ENCODE measurements at regions not wholly inside any gene's neighbourhood (a gene's known extent, or its start where the extent isn't known, plus 50 kb on each side); places are given as distances from the start of the nearest gene placed in this dataset.

DNA sequence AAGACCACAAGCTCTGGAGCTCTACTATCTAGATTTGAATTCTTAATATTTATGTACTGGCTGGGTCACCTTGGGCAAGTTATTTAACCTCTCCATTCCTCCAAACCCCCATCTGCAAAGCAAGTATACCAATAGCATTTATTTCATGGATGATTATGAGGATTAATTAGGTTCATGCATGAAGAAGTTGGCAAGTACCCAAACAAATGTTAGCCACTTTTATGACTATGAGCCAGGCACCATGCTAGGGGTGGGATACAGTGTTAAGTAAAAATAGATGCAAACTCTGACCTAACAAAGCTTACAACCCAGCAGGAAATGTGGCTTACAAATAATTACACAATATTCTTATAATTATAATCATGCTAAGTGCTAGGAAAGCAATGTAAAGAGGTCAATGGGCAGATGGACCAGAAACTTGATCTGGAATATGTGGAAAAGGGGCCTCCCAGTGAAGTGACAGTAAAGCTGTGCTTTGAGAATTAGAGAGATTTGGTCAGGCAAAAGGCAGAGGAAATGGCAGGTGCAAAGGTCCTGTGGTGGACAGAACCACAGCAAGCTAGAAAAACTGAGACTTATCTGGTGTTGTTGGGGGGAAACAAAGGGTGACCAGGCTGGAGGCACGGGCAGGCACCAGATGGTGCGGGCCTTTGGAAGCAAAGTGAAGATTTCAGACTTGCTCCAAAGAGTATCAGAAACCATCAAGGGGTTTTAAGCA, 525.2 kb upstream of the TRPC7 start:
- H3K9me3 ChIP-seq (ENCODE audit: low read depth): no peaks in the 10 kb centered on the region
- H3K27ac ChIP-seq: peak overlapping the region; percentile 79
- Mint-ChIP-seq H3K4me1 (peaks cover 18% of the 10 kb centered on the region), H3K9me3 (no peaks in the 10 kb centered on the region), H3K27me3 (ENCODE audit: insufficient read depth, low read depth) (no peaks in the 10 kb centered on the region), H3K36me3 (no peaks in the 10 kb centered on the region), H3K4me3 (no peak overlapping the region), H3K27ac (peak overlapping the region; percentile 93)
- H2AFZ ChIP-seq (replicated peaks): peak overlapping the region; percentile 74
- peaks cover 25% of the 10 kb centered on the region for H3F3A ChIP-seq (ENCODE audit: low read depth)
- TF ChIP-seq, protein P1, sequence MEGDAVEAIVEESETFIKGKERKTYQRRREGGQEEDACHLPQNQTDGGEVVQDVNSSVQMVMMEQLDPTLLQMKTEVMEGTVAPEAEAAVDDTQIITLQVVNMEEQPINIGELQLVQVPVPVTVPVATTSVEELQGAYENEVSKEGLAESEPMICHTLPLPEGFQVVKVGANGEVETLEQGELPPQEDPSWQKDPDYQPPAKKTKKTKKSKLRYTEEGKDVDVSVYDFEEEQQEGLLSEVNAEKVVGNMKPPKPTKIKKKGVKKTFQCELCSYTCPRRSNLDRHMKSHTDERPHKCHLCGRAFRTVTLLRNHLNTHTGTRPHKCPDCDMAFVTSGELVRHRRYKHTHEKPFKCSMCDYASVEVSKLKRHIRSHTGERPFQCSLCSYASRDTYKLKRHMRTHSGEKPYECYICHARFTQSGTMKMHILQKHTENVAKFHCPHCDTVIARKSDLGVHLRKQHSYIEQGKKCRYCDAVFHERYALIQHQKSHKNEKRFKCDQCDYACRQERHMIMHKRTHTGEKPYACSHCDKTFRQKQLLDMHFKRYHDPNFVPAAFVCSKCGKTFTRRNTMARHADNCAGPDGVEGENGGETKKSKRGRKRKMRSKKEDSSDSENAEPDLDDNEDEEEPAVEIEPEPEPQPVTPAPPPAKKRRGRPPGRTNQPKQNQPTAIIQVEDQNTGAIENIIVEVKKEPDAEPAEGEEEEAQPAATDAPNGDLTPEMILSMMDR (IDR thresholded peaks at IDR 0.05): no peak
- TF ChIP-seq EZH2 (IDR thresholded peaks at IDR 0.05) (no peak), EZH2phosphoT487 (IDR thresholded peaks at IDR 0.05) (peak; percentile 29)
- no peaks in the 10 kb centered on the region for H3K27me3 ChIP-seq
- H3K4me2 ChIP-seq: no peak overlapping the region
- no peaks in the 10 kb centered on the region for H3K79me2 ChIP-seq (ENCODE audit: low read depth)
- DNase-seq (ENCODE audit: low spot score): no peak
- no peaks in the 10 kb centered on the region for H3K36me3 ChIP-seq
- H3K9ac ChIP-seq: no peak overlapping the region
- no peak overlapping the region for H3K4me3 ChIP-seq
- no peaks in the 10 kb centered on the region for H4K20me1 ChIP-seq (ENCODE audit: low read depth)
- peaks cover 16% of the 10 kb centered on the region for H3K4me1 ChIP-seq

GRCh38 chr5:136886608-136887007, 521.3 kb upstream of the TRPC7 start:
- Mint-ChIP-seq H3K9me3 (peaks cover 2% of the 10 kb centered on the region), H3K4me3 (no peak overlapping the region), H3K27me3 (ENCODE audit: insufficient read depth, low read depth) (peaks cover 2% of the 10 kb centered on the region)

DNA sequence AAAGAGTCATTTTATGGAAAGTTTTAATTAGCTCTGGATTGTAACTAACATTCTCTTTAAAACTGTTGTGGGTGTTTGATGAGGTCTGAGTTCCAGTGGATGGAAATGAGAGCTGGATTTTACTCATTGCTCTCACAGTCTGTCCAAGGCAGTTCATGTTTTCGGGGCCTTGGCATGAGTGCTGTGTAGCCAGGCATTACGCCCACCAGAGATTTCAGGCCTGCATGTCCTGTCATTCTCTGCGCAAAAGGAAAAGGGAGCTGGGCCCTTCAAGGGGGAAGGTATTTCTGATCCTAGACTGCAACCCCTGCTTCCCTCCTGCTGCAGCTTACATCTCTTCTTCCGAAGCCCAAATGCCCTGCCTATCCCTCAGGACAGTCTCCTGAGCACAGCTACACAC, 499.6 kb upstream of the TRPC7 start:
- H4K20me1 ChIP-seq (ENCODE audit: low read depth): no peaks in the 10 kb centered on the region
- H3K27me3 ChIP-seq: no peaks in the 10 kb centered on the region
- DNase-seq (ENCODE audit: low spot score): no peak
- Mint-ChIP-seq H3K9me3 (no peaks in the 10 kb centered on the region), H3K4me1 (no peaks in the 10 kb centered on the region), H3K4me3 (no peak overlapping the region), H3K36me3 (no peaks in the 10 kb centered on the region), H3K27ac (no peak overlapping the region), H3K27me3 (ENCODE audit: insufficient read depth, low read depth) (peaks cover 5% of the 10 kb centered on the region)
- no peak overlapping the region for H3K4me3 ChIP-seq
- H3K79me2 ChIP-seq (ENCODE audit: low read depth): no peaks in the 10 kb centered on the region
- H3F3A ChIP-seq (ENCODE audit: low read depth): no peaks in the 10 kb centered on the region
- H3K9ac ChIP-seq: no peak overlapping the region
- H3K4me2 ChIP-seq: no peak overlapping the region
- H2AFZ ChIP-seq (replicated peaks): no peak overlapping the region
- no peaks in the 10 kb centered on the region for H3K9me3 ChIP-seq (ENCODE audit: low read depth)
- no peaks in the 10 kb centered on the region for H3K36me3 ChIP-seq
- no peaks in the 10 kb centered on the region for H3K4me1 ChIP-seq
- no peak overlapping the region for H3K27ac ChIP-seq
- TF ChIP-seq, protein P1 (IDR thresholded peaks at IDR 0.05): no peak
- no peak for TF ChIP-seq EZH2phosphoT487 (IDR thresholded peaks at IDR 0.05)
- no peak for TF ChIP-seq EZH2 (IDR thresholded peaks at IDR 0.05)

More at GRCh38 chr5:136886608-136887007, 521.3 kb upstream of the TRPC7 start:
- H3K9me3 ChIP-seq (ENCODE audit: low read depth): no peaks in the 10 kb centered on the region
- H3K79me2 ChIP-seq (ENCODE audit: low read depth): no peaks in the 10 kb centered on the region
- no peak overlapping the region for H3K27ac ChIP-seq
- no peak overlapping the region for H3K9ac ChIP-seq
- DNase-seq (ENCODE audit: low spot score): no peak
- Mint-ChIP-seq H3K36me3 (no peaks in the 10 kb centered on the region), H3K4me1 (peaks cover 9% of the 10 kb centered on the region), H3K27ac (no peak overlapping the region)
- H3K4me3 ChIP-seq: no peak overlapping the region
- H3K4me1 ChIP-seq: peaks cover 6% of the 10 kb centered on the region
- H4K20me1 ChIP-seq (ENCODE audit: low read depth): no peaks in the 10 kb centered on the region
- no peaks in the 10 kb centered on the region for H3K27me3 ChIP-seq
- no peaks in the 10 kb centered on the region for H3K36me3 ChIP-seq
- TF ChIP-seq EZH2phosphoT487 (IDR thresholded peaks at IDR 0.05) (no peak), EZH2 (IDR thresholded peaks at IDR 0.05) (no peak)
- TF ChIP-seq, protein P1 (IDR thresholded peaks at IDR 0.05): no peak
- H3F3A ChIP-seq (ENCODE audit: low read depth): peaks cover 12% of the 10 kb centered on the region
- no peak overlapping the region for H2AFZ ChIP-seq (replicated peaks)
- no peak overlapping the region for H3K4me2 ChIP-seq

Data from neural progenitor cell (in vitro differentiated cells).